ENCODE measurements at regions not wholly inside any gene's neighbourhood (a gene's known extent, or its start where the extent isn't known, plus 50 kb on each side); places are given as distances from the start of the nearest gene placed in this dataset.

GRCh38 chr16:79542237-79542774, 58.2 kb downstream of the MAF start:
- no peak overlapping the region for H2AFZ ChIP-seq
- Mint-ChIP-seq H3K36me3 (ENCODE audit: low read depth) (no peaks in the 10 kb centered on the region), H3K9me3 (no peaks in the 10 kb centered on the region), H3K4me3 (no peak overlapping the region), H3K27me3 (ENCODE audit: insufficient read depth, low read depth, poor library complexity) (no peaks in the 10 kb centered on the region), H3K4me1 (no peaks in the 10 kb centered on the region), H3K27ac (no peak overlapping the region)
- H3K4me1 ChIP-seq (ENCODE audit: insufficient read depth): no peaks in the 10 kb centered on the region
- H3K4me2 ChIP-seq: no peak overlapping the region
- no peaks in the 10 kb centered on the region for H3K27me3 ChIP-seq (ENCODE audit: insufficient read depth)
- no peak for TF ChIP-seq ZNF331 (CRISPR knock-in tag; IDR thresholded peaks at IDR 0.05; ENCODE audit: low read depth)
- no peak for TF ChIP-seq STAT1 (IDR thresholded peaks at IDR 0.05; ENCODE audit: unreplicated experiment)
- TF ChIP-seq ETS1 (IDR thresholded peaks at IDR 0.05): no peak
- TF ChIP-seq CREB1 (CRISPR knock-in tag; IDR thresholded peaks at IDR 0.05; ENCODE audit: low read depth): no peak
- no peak for TF ChIP-seq EZH2phosphoT487 (IDR thresholded peaks at IDR 0.05; ENCODE audit: unreplicated experiment)
- TF ChIP-seq REST (IDR thresholded peaks at IDR 0.05; ENCODE audit: unreplicated experiment): no peak
- TF ChIP-seq ZNF462 (CRISPR knock-in tag; IDR thresholded peaks at IDR 0.05): no peak
- TF ChIP-seq JUNB (IDR thresholded peaks at IDR 0.05; ENCODE audit: unreplicated experiment): no peak
- TF ChIP-seq EZH2 (IDR thresholded peaks at IDR 0.05; ENCODE audit: low read depth, unreplicated experiment): no peak
- H3K9me2 ChIP-seq (ENCODE audit: insufficient read depth): no peaks in the 10 kb centered on the region
- DNase-seq (ENCODE audit: low spot score): no peak
- no peaks in the 10 kb centered on the region for H3K36me3 ChIP-seq (ENCODE audit: insufficient read depth)
- H3K4me3 ChIP-seq: no peak overlapping the region
- H3F3A ChIP-seq (replicated peaks; ENCODE audit: low read depth): no peaks in the 10 kb centered on the region
- no peaks in the 10 kb centered on the region for H3K79me2 ChIP-seq (replicated peaks; ENCODE audit: insufficient read depth)
- ATAC-seq: no peak
- no peak overlapping the region for H3K27ac ChIP-seq (ENCODE audit: low read depth)
- no peaks in the 10 kb centered on the region; the same call in 1 of the 2 replicates for H4K20me1 ChIP-seq (replicated peaks; ENCODE audit: insufficient read depth)
